GM18867 (cell line): ENCODE measurements at regions not wholly inside any gene's neighbourhood (a gene's known extent, or its start where the extent isn't known, plus 50 kb on each side); places are given as distances from the start of the nearest gene placed in this dataset.

Experiments
- ATAC-seq: cut with Tn5 transposase; IDR thresholded peaks from one replicate; pipeline ENCODE4 v1.9.1; 2021; ENCODE audit warnings: mild to moderate bottlenecking, moderate library complexity; ENCODE audit not compliant: unreplicated experiment

DNA sequence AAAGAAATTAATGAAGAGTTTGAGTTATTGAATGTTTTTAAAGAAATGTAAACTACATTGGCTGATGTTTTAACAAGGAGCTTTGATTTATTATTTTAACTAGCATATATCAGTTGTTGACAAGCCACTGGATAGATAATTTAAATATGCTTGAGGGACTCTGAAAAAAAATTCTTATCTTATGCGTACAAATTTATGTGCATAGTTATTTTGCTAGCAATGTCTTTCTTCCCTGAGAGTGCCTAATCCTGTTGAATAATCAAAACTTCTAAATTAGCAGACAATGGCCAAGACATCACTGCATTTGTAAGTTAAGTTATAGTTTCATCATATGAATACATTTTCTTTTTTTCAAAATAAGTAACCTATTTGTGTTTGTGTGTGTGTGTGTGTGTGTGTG lies 342.3 kb downstream of the MED10 start:
- no peak for ATAC-seq

DNA sequence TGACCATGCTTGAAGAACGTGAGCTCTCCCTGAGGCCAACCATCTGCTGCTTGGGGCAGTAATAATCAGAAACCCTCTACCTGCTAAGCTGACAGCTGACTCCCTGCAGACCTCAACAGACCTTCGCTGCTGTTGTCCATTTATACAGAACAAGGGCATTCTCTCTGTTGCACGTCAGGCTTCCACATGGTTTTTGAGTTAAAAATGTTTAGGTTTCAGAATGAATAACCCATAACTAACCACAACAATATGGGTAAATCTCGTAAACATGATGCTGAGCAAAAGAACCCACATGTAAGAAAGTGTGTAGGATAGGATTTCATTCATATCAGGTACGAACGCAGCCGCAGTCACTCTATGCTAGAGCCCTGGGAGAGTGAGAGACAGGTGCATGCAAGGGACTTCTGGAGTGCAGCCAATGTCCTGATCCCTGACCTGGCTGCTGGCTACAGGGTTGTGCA lies 348.5 kb downstream of the MED10 start:
- no peak for ATAC-seq

DNA sequence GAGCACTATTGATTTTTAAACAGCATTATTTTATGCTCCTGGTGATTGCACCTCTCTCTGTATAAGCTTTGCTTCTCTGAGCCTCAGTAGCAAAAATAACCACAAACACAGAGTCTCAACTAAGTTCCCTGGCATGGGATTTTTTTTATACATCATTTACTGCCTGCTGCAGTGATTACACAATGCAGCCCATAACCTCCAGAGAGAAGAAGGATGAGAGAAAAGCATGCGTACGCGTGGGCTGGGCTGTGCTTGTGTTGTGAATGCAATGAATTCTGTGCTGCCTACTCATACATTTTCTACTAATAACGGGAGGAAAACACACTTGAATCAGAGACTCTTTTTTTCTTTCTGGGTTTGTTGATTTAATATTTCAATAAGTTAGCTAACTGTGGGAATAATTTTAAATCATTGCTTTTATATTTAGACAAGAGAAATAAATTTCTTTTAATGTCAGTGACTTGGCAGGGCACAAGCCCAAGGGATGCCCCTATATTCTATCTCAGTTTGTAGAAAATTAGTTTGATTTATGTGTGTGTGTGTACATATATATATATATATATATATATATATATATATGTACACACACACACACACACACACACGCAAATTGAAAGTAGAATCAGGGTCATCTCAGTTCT lies 351.5 kb downstream of the MED10 start:
- ATAC-seq, result no peak

DNA sequence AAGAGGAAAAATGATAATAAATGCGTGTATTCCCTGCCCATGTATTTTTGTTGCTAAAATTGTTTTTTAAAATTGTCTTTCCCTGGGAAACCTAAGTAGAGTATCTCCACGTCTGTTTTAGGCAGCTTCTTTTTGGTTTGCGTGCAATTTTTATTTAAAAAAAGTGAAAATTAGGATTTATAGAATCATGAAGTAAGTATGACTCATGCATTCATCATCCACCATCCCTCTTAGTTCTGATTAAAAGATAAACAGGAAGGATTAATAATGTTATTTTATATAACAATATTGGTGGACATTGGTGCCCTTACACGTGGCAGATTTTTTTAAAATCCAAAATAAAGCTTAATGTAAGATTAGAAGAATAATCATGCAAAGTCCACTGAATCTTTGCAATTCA lies 358.7 kb downstream of the MED10 start:
- no peak for ATAC-seq

DNA sequence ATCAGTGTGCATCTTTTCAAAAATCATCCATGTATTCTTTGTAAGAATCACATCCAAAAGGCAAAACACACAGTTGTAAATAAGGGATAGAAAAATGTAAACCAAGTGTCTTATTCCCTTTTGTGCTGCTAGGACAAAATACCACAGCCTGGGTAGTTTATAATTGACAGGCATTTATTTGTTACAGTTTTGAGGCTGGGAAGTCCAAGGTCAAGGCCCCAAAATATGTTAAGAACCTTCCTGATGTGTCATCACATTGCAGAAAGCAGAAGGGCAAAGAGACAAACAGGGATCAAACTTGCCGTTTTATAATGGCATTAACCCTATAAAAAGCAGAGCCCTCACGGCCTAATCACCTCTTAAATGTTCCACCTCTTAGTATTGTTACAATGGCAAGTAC lies 364.8 kb downstream of the MED10 start:
- no peak for ATAC-seq

DNA sequence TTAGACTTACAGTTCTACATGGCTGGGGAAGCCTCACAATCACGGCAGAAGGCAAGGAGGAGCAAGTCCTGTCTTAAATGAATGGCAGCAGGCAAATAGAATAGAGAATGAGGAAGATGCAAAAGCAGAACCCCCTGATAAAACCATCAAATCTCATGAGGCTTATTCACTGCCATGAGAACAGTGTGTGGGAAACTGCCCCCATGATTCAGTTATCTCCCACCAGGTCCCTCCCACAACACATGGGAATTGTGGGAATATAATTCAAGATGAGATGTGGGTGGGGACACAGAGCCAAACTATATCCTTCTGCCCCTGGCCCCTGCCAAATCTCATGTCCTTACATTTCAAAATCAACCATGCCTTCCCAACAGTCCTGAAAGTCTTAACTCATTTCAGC lies 367.1 kb downstream of the MED10 start:
- ATAC-seq, result no peak

DNA sequence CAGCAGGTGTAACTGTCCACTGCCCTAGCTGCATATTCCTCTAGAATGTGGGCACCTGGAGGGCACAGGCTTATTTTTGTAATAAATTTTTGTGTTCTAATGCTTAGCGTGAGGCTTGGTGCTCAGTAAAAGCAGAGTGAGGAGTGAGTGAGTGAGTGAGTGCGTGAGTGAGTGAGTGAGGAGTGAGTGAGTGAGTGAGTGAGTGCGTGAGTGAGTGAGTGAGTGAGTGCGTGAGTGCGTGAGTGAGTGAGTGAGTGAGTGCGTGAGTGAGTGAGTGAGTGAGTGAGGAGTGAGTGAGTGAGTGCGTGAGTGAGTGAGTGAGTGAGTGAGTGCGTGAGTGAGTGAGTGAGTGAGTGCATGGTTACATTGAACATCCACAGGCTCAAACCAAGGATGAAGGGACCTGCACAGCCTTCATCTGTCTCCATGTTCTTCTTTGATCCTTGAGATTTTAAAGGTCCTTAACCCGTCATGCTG lies 371.5 kb downstream of the MED10 start:
- ATAC-seq, result no peak

DNA sequence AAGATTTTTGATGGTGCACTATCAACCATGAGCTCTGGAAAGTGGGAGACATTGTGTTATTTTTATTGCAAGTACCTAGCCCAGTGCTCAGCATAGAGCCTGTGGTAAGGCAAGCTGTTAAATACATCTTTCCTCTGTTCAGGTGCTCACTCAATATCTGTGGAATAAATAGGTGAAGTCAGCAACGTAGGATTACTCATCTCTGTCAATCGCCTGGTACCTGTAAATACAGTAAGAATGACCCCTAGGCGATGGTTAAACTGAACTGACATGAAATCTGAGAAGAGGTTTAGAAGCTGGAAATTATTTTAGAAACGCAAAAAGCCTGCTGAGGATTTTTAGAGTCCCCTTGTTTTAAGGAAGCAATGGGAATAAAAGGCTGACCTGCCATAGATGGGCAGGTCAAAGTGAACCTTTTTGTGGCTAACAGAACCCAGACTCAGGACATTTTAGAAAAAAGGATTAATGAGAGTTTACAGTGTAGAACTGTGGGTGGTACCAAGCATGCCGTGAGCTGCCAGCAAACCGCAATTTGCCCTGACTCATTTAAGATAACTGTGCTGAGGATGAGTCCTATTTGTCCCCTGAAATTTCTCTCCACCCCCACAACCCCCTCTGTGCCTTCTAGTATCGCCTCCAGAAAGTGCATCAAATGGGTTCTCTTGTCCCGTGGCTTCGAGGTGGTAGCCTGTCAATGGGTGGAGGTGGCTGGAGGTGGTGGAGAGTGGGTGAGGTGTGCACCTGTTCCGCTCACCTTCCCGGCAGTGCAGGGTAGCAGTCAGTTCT lies 375.1 kb downstream of the MED10 start:
- ATAC-seq, result no peak

DNA sequence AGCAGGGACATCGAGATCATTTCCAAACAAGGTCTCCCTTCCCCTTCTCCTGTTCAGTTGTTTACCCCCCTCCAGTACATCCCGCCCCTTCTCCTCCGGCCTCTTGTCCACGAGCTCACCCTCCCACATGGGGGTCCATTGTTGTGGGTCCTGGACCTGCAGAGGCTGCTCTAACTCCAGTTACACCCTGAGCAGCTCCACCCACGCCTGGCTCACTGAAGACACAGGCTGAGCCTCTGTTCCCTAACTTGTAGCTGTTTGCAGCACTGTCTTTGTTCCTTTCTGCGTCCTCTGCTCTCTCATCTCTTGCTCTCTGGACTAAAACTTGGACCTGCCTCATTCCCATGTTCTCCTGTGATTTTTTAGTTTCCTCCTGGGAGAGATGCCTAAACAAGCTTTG lies 377.5 kb downstream of the MED10 start:
- ATAC-seq, result no peak

DNA sequence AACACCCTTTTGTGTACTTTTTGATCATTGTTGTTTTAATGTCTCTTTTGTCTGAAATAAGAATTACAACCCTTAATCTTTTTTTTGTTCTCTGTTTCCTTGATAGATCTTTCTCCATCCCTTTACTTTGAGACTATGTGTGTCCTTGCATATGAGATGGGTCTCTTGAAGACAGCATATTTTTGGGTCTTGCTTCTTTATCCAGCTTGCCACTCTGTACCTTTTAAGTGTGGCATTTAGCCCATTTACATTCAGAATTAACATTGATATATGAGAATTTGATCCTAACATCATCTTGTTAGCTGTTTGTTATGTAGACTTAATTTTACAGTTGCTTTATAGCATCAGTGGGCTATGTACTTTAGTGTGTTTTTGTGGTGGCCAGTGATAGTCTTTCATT lies 382.5 kb downstream of the MED10 start:
- no peak for ATAC-seq

DNA sequence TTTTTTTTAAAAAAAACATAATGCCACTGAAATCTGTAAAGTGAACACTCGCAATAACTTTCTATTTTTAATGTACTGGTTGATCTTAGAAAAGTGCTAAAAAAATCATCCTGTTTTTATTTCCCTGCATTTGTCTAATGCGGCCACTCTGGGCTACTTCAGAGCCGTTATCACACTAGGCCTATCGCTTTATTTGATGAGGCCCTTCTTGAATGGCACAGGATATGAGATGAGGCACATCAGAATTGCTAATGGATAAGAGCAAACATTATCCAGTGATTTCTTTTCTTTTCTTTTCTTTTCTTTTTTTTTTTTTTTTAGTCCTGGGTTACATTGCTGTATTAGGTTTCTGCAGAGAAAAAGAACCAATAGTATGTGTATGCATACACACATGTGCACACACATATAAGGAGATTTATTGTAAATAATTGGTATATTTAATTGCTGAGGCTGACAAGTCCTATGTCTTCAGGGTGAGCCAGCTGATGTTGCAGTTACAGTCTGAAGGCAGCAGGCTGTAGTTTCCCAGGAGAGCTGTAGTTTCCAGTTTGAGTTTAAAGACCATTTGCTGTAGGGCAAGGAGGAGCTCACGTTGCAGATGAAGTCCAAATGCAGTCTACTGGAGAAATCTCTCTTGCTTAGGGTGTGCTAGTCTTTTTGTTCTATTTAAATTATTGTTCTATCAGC lies 391.7 kb downstream of the MED10 start:
- ATAC-seq, result no peak

DNA sequence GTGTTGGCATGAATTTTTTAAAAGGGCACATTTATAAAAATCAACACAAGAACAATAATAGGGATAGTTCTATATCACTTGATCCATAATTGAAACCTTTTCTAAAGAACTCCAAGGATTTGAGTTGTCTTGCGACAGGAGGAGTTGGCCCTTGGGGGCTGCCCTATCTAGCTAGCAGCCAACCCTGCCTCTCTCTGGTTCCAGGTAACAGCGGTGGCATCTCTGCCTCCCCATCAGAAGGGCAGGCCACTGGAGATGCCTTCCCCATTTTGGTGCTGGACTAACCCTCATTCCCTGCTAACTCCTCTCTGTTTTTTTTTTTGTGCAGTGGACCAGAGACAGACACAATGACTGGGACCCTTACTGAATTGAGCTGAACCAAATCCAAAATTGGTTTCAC lies 393.0 kb downstream of the MED10 start:
- ATAC-seq, result no peak

DNA sequence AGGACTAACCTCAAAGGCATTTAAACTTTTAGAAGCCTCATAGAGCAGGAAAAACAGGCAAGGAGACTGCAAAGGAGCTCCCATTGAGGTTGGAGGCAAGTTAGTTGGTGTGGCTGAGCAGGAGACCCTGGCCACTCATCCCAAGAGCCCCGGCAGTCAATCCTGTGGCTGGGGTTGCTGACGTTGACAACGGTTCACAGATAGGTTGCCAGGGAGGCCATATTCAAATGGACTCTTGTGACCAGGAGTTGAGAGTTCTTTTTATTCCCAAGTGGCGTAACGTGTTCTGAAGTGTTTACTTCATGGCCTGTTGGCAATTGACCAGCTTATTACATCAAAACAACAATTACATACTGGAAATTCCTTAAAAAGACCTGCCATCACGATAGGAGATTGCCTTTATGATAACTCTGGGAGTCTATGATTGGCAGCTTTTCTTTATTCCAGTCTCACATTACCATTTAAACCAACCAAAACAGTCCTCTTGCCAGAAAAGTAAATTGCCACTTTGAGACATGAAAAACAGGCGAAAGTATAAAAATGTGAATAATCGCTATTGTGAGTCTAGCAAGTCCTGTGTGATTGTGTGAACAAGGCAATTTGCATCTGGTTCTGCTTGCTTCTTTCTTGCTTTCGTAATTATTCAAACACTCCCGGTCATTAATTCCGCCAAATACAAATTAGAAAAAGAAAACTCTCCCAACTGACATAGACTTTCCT lies 394.9 kb downstream of the MED10 start:
- no peak for ATAC-seq

DNA sequence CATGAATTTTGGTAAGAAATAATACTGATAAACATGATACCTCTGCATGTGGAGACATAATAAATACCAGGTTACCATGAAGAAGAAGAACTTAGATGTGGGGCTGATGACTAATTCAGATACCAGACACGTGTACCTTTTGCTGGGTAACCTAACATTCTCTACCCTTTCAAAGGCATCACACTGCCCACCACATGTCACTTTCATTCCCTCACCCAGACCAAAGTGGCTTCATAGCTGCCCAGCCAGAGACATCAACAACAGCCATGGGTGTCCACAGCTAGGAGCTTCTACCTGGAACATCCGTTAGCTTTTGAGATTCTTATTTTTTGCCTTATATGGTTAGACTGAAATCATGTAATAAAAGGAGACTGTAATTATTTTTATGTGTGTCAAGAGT lies 396.8 kb downstream of the MED10 start:
- no peak for ATAC-seq

DNA sequence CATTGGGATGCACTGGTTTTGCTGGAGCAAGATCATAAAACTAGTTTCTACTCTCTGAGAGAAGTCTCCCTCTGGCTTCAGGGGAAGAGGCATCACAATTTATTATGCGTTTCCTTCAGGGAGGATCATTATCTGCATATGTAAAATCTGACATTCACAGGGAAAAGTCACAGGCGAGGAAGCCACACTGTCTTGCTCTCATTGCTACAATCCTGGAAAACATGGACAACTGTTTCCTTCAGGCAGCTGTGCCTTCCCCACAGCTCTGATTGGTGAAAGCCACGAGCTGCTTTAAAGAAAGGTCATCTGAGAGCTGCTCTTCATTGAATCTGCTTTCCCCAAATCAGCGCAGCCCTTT lies 397.8 kb downstream of the MED10 start:
- no peak for ATAC-seq

DNA sequence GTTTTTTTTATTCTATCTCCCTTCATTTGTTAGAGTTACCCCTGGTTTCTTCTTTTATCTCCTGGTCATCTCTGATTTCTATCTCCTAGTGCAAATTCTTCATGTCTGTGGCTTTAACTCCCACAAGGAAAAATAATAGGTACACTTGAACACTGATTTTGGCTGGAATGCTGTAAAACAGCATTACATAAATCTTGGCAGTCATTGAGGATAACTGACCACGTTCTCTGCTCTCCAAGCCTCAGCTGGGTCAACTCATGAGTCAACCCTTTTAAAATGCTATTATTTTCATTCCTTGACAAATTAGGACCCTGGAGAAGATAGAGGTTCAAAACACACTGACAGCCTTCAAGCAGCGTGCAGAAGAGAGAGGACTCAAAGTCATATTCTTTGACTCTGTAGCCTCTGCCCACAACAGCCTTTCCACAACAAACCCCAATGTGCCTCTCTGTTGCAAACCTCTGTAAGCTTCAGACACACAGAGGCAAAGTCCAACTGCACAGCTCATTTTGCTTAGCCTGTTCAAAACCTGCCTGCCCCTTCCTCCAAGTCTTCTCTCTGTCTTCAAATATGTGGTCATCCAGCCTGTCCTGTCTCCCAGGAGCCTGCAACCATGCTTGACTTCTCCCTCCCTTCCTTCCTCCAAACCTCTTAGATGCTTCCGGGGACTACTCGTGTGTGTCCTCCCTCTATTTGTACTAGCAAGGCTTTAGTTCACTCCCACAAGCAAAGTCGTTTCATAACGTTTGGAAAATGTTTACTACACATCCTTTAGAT lies 398.4 kb downstream of the MED10 start:
- no peak for ATAC-seq

DNA sequence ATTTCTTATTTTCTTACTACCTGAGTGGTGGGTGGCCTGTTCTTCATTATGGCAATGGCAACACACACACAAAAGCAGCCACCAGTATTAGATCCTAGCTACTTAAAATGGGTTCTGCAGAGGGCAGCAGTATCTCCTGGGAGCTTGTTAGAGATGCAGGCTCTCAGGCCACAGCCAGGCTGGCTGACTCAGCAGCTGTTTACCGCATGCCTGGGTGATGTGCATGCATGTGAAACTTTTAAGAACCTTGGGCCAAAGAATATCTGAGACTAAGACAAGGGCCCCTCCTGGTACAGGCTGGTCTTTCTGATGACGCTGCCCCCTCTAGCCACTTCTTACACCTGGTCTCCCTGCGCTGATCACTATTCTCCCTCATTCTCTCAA lies 399.0 kb downstream of the MED10 start:
- ATAC-seq, result no peak

DNA sequence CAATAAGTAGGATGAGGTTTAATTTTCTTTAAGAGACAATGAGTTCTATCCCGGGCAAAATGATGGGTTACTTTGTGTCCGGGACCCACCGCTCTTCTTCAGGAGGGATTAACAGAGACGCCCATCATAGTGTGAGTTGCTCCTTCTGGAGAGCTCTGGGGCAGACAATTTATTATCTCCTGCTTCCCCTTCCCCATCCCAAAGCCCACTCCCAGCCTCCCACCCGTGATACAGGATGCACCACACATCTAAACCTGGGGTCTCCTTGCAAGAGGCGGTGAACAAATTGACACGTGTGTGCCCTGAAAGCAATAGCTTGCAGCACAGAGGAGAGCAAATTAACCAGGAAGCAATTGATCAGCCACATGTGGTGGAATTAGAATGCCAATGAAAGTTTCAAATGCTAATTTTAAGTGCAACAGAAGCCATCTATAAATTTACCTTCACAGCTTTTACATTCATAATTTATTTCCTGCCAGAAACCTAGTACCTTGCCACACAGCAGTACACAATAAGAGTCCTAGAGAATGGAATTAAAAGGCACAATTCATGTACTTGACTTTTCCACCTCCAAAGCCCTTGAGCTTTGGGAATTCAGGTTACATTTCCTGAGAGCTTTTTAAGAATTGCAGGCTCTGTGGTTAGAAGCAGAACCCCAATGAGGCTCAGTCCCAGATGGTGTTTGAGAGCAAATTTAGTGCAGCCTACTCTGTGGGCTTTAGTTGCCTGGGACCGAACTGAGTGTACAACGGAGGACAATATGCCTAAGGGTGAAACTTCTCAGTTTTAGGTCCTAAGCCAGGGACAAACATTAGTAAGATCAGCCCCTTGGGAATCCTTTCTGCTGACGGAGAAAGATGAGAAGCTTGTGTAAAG lies 399.6 kb downstream of the MED10 start:
- no peak for ATAC-seq

DNA sequence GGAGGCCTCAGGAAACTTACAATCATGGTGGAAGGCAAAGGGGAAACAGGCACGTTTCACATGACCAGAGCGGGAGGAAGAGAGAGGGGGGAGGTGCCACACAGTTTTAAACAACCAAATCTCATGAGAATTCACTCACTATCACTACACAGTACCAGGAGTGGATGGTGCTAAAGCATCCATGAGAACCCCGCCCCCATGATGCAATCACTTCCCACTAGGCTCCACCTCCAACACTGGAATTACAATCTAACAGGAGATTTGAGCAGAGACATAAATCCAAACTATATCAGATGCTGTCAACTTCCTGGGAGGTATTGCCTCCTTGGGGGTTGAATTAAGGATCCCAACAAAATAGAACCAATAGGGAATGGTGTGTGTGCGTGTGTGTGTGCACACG lies 407.1 kb downstream of the MED10 start:
- no peak for ATAC-seq
